Mucosa of descending colon (tissue), 3 donors: ENCODE measurements at regions not wholly inside any gene's neighbourhood (a gene's known extent, or its start where the extent isn't known, plus 50 kb on each side); places are given as distances from the start of the nearest gene placed in this dataset.

ENCODE experiments used
- ATAC-seq: fragments of 200-7000 bp; cut with Tn5 transposase; one replicate; pipeline ENCODE4 v1.9.1; 2020; ENCODE audit warnings: mild to moderate bottlenecking, moderate library complexity
- DNase-seq, 3 donors: peaks; one replicate each; pipeline ENCODE4 v3.0.0-alpha.2; 2020
- H3K36me3 ChIP-seq: fragments of 200-600 bp; one replicate; pipeline ENCODE4 v1.8.0; 2021; ENCODE audit warnings: low read depth, mild to moderate bottlenecking
- H3K4me1 ChIP-seq: fragments of 200-600 bp; one replicate; pipeline ENCODE4 v1.8.0; 2021; ENCODE audit warnings: low read depth, mild to moderate bottlenecking
- H3K4me3 ChIP-seq: fragments of 200-600 bp; one replicate; pipeline ENCODE4 v1.8.0; 2021; ENCODE audit warnings: mild to moderate bottlenecking
- H3K9me3 ChIP-seq: fragments of 200-600 bp; one replicate; pipeline ENCODE4 v1.8.0; 2021; ENCODE audit warnings: mild to moderate bottlenecking
- CTCF ChIP-seq: fragments of 200-600 bp; IDR thresholded peaks from one replicate; pipeline ENCODE4 v1.8.0; 2022; ENCODE audit warnings: antibody characterized with exemption, mild to moderate bottlenecking
- intact Hi-C, 2 donors: fragments of 100-400 bp; cut with DNase I in 1 of 2; cut with micrococcal nuclease in 1 of 2; formaldehyde crosslinking; loops; one replicate each; pipeline versions ENCODE4 v1.11.0 to v1.11.1; 2022; cut with DNase I, micrococcal nuclease
- donor health status: DM: no; HTN: no; CAD: no; lungs with moderate emphysema.
- donor health status: DM: no; HTN: no; CAD: no.
- donor health status: DM: no; HTN: yes; CAD: no.

GRCh38 chr3:13146643-13147143 lies 73.5 kb upstream of the IQSEC1 start:
- Histone ChIP-seq H3K36me3 (no peaks in the 10 kb centered on the region), H3K4me3 (no peak overlapping the region), H3K4me1 (no peaks in the 10 kb centered on the region), H3K9me3 (no peaks in the 10 kb centered on the region)
- no peak for TF ChIP-seq CTCF
- DNase-seq = no peak
- intact Hi-C loops = no loop called here
- no peak for ATAC-seq

DNA sequence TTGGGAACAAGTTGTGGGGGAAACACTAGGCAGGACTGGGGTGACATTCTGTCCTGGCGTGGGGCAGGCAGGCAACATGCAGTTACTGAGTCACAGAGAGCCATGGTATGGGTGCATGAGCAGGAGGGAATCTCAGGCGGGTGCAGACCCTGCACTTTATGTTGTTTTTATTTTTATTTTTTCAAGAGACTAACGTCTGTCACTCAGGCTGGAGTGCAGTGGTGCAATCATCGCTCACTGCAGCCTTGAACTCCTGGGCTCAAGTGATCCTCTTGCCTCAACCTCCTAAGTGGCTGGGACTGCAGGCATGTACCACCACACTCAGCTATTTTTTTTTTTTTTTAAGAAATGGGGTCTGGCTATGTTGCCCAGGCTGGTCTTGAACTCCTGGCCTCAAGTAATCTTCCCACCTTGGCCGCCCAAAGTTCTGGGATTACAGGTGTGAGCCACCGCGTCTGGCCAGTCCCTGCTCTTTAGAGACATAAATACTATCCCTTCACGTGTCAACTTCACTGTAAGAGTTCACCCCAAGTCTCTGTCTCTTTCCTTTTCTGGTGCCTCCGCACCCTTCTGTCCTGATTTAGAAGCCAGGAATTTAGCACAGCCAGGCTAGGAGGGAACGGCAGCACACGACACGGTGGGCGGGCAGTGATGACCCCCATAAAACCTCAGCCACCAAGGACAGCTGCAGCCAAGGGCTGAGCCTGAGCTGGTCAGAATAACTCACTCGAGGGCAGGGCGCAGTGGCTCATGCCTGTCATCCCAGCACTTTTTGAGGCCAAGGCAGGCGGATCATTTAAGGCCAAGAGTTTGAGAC lies 72.8 kb upstream of the IQSEC1 start:
- intact Hi-C loops = no loop called here
- ATAC-seq (no peak), DNase-seq (no peak)
- H3K4me1 ChIP-seq = no peaks in the 10 kb centered on the region
- no peak overlapping the region for H3K4me3 ChIP-seq
- TF ChIP-seq CTCF = no peak
- no peaks in the 10 kb centered on the region for H3K36me3 ChIP-seq
- no peaks in the 10 kb centered on the region for H3K9me3 ChIP-seq

GRCh38 chr3:13145131-13145825 lies 72.0 kb upstream of the IQSEC1 start:
- H3K36me3 ChIP-seq = no peaks in the 10 kb centered on the region
- no peaks in the 10 kb centered on the region for H3K4me1 ChIP-seq
- H3K9me3 ChIP-seq = no peaks in the 10 kb centered on the region
- DNase-seq (no peak), ATAC-seq (no peak)
- intact Hi-C loops = no loop called here
- H3K4me3 ChIP-seq = no peak overlapping the region
- no peak for TF ChIP-seq CTCF

DNA sequence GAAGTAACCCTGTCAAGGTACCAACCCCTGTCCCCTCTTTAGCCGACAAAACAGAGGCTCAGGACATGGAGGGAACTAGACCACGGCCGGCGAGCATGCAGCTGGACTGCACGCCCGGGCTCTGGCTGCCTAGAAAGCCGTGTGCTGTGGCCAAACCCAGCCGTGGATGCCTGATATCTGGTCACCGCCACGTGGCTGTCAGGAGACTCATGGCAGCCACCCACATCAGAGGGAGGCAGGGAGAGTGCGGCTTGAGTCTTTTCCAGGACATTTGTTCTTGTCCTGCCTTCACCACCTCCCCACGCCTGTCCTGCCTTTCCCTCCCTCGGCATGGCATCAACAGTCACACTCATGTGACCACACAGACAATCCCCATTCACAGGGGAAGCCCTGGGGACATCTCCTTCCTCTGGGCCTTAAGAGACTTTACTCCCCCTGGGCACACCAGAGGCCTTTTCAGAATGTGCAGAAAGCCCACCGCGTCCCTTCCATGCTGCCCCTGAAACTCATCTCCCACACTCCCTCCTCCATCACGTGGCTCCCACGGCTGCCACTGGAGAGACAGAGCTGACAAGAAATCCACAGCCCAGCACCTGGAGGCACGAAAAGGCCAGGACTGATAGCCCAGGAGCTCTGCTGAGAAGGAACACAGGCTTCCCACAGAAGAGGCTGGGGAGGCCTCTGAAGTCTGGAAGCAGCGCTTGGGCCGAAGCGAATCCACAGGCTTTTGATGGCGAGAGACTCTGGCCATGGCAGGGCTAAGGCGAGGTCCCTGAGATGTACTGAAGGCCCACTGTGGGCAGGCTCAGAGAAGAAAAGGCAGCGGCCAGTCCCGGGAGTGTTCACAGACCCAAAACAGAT lies 71.2 kb upstream of the IQSEC1 start:
- Histone ChIP-seq H3K4me1 (no peaks in the 10 kb centered on the region), H3K9me3 (no peaks in the 10 kb centered on the region), H3K4me3 (no peak overlapping the region), H3K36me3 (no peaks in the 10 kb centered on the region)
- TF ChIP-seq CTCF = no peak
- DNase-seq = no peak
- ATAC-seq = no peak
- intact Hi-C loops = no loop called here

DNA sequence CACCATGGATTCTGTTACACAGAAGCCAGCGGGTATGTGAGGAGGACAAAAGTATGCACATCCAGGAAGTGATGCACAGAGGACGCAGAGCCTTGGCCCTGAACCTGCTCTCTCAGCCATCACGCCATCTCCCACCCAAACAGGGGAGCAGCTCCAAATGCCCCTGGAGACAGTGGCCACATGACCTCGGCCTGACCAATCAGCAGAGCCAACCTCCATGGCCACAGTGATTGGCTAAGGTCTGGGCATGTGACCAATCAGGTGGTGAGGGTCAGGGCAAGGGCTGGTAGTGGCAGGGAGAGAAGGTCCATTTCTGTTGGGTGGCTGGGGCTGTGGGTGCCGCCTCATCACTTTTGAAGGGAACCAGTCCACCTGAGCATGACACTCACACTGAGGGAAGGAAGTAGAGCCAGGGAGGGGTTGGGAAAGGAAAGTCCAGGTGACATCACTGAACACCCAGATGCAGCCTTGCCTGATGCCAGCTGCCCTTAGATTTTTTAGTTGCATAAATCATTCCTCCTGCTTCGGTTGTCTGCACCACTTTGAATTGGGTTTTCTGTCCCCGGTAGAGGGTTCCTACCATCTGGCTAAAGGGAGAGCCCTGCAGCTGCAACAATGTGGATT lies 70.3 kb upstream of the IQSEC1 start:
- no peak for ATAC-seq
- no peak for DNase-seq

More for the DNA sequence above, 70.3 kb upstream of the IQSEC1 start:
- intact Hi-C loops = no loop called here
- TF ChIP-seq CTCF = no peak
- no peak overlapping the region for H3K4me3 ChIP-seq
- H3K4me1 ChIP-seq = no peaks in the 10 kb centered on the region
- no peaks in the 10 kb centered on the region for H3K9me3 ChIP-seq
- H3K36me3 ChIP-seq = no peaks in the 10 kb centered on the region
